GM13977 (cell line): ENCODE measurements at regions not wholly inside any gene's neighbourhood (a gene's known extent, or its start where the extent isn't known, plus 50 kb on each side); places are given as distances from the start of the nearest gene placed in this dataset.

ENCODE experiments used
- DNase-seq: peaks from one replicate; pipeline ENCODE4 v3.0.0; 2012; ENCODE audit warnings: low spot score
- CTCF ChIP-seq: IDR thresholded peaks from 2 replicates; pipeline ENCODE4 v1.5.1; 2012; ENCODE audit warnings: mild to moderate bottlenecking, control low read depth; ENCODE audit not compliant: insufficient read depth; ENCODE audit errors: extremely low read depth, missing control alignments
- in situ Hi-C: fragments of 300-500 bp; cut with MboI; formaldehyde crosslinking; loops from one replicate; pipeline ENCODE4 v1.12.0; 2022; ENCODE audit warnings: low sequenced_read_pairs, low pct_unique_long_range_greater_than_20kb, mixed read lengths, inconsistent platforms; ENCODE audit not compliant: unreplicated experiment

- no peak for TF ChIP-seq CTCF
- DNase-seq: no peak
- in situ Hi-C loops: no loop called here
Observed at GRCh38 chr11:95684701-95685100, 104.9 kb downstream of the FAM76B start.

GRCh38 chr11:95684170-95684569, 105.4 kb downstream of the FAM76B start:
- in situ Hi-C loops: no loop called here
- no peak for DNase-seq
- no peak for TF ChIP-seq CTCF

- no peak for TF ChIP-seq CTCF
- in situ Hi-C loops: no loop called here
Observed at GRCh38 chr11:95682552-95682951, 107.0 kb downstream of the FAM76B start.

GRCh38 chr11:95680169-95680929, 109.2 kb downstream of the FAM76B start:
- TF ChIP-seq CTCF: no peak
- DNase-seq: no peak
- in situ Hi-C loops: no loop called here

More at GRCh38 chr11:95682552-95682951, 107.0 kb downstream of the FAM76B start:
- DNase-seq: no peak

GRCh38 chr11:95678988-95679387, 110.6 kb downstream of the FAM76B start:
- no peak for TF ChIP-seq CTCF
- in situ Hi-C loops: no loop called here
- no peak for DNase-seq

- TF ChIP-seq CTCF: no peak
- no peak for DNase-seq
- in situ Hi-C loops: no loop called here
Observed at GRCh38 chr11:95676308-95676707, 113.3 kb downstream of the FAM76B start.

- TF ChIP-seq CTCF: no peak
- DNase-seq: no peak
- in situ Hi-C loops: no loop called here
Observed at GRCh38 chr11:95675585-95675984, 114.0 kb downstream of the FAM76B start.
